ENCODE measurements at regions not wholly inside any gene's neighbourhood (a gene's known extent, or its start where the extent isn't known, plus 50 kb on each side); places are given as distances from the start of the nearest gene placed in this dataset.

GRCh38 chr5:103446813-103447212, 115.8 kb downstream of the NUDT12 start:
- H3K4me3 ChIP-seq (ENCODE audit: control insufficient read depth, low read depth, low read length): no peak overlapping the region
- no peak for TF ChIP-seq CTCF (conservative IDR thresholded peaks at IDR 0.05; ENCODE audit: control insufficient read depth, insufficient read depth, low read depth, low read length)
- DNase-seq (ENCODE audit: low read depth): peak; percentile 53

GRCh38 chr5:103445426-103446035, 117.1 kb downstream of the NUDT12 start:
- no peak overlapping the region for H3K4me3 ChIP-seq (ENCODE audit: control insufficient read depth, low read depth, low read length)
- TF ChIP-seq CTCF (conservative IDR thresholded peaks at IDR 0.05; ENCODE audit: control insufficient read depth, insufficient read depth, low read depth, low read length): no peak
- DNase-seq (ENCODE audit: low read depth): no peak

GRCh38 chr5:103444333-103445038, 118.1 kb downstream of the NUDT12 start:
- no peak overlapping the region for H3K4me3 ChIP-seq (ENCODE audit: control insufficient read depth, low read depth, low read length)
- no peak for TF ChIP-seq CTCF (conservative IDR thresholded peaks at IDR 0.05; ENCODE audit: control insufficient read depth, insufficient read depth, low read depth, low read length)
- no peak for DNase-seq (ENCODE audit: low read depth)

GRCh38 chr5:103442750-103443149, 119.8 kb downstream of the NUDT12 start:
- no peak for TF ChIP-seq CTCF (conservative IDR thresholded peaks at IDR 0.05; ENCODE audit: control insufficient read depth, insufficient read depth, low read depth, low read length)
- no peak overlapping the region for H3K4me3 ChIP-seq (ENCODE audit: control insufficient read depth, low read depth, low read length)
- DNase-seq (ENCODE audit: low read depth): no peak

- TF ChIP-seq CTCF (conservative IDR thresholded peaks at IDR 0.05; ENCODE audit: control insufficient read depth, insufficient read depth, low read depth, low read length): peak; percentile 10
- DNase-seq (ENCODE audit: low read depth): no peak
- no peak overlapping the region for H3K4me3 ChIP-seq (ENCODE audit: control insufficient read depth, low read depth, low read length)
Measured at GRCh38 chr5:103441523-103441922, 121.1 kb downstream of the NUDT12 start.

GRCh38 chr5:103439007-103439406, 123.6 kb downstream of the NUDT12 start:
- no peak for TF ChIP-seq CTCF (conservative IDR thresholded peaks at IDR 0.05; ENCODE audit: control insufficient read depth, insufficient read depth, low read depth, low read length)
- no peak for DNase-seq (ENCODE audit: low read depth)
- no peak overlapping the region for H3K4me3 ChIP-seq (ENCODE audit: control insufficient read depth, low read depth, low read length)

Data from fibroblast of mammary gland (primary cell).